K562 (cell line): ENCODE measurements at regions not wholly inside any gene's neighbourhood (a gene's known extent, or its start where the extent isn't known, plus 50 kb on each side); places are given as distances from the start of the nearest gene placed in this dataset.

Experiments used
- ATAC-seq: fragments of 200-7000 bp; cut with Tn5 transposase; 3 replicates; pipeline ENCODE4 v1.9.1; 2020; ENCODE audit warnings: moderate library complexity
- BruUV-seq: library from RNA; stranded (reverse); fragments of 400-500 nt; replicated peaks from 2 replicates; lab custom pipeline; 2021; lab: Mats Ljungman, UMichigan
- CTCF ChIA-PET: fragments of 300-600 bp; formaldehyde crosslinking; extraction: SDS; loops from one replicate; lab custom pipeline; 2021; ENCODE audit warnings: low intra/inter-chr PET ratio; lab: Yijun Ruan, JAX
- POLR2A ChIA-PET: fragments of 300-600, 350-650 bp; sonication (Branson Sonifier 250); formaldehyde crosslinking; extraction: SDS; loops from one replicate; lab custom pipeline; 2021; ENCODE audit warnings: antibody characterized with exemption, inconsistent platforms; lab: Yijun Ruan, JAX
- DNase-seq, 4 experiments: peaks; one replicate each; pipeline versions ENCODE4 v3.0.0 to v3.0.0-alpha.2; 2011 to 2018; ENCODE audit warnings: low spot score in 3 of 4, mixed read lengths in 3 of 4; ENCODE audit errors: extremely low read depth in 1 of 4
- FAIRE-seq: peaks from 2 replicates; lab custom pipeline; 2011; peaks lifted over from hg19 to GRCh38; lab: Jason Lieb, UNC
- H2AFZ ChIP-seq: 2 replicates; pipeline ENCODE4 v1.6.0; 2011; ENCODE audit warnings: low read depth, low read length, control low read depth, inconsistent platforms
- H3K27ac ChIP-seq: fragments of 200-600 bp; 3 replicates; pipeline ENCODE4 v1.8.0; 2011; ENCODE audit warnings: low read depth, mild to moderate bottlenecking, control low read depth, inconsistent platforms, low read length, moderate library complexity, mixed read lengths; ENCODE audit errors: extremely low read depth
- H3K27me3 ChIP-seq, 2 experiments: fragments of 300-600 bp in 1 of 2; 2 replicates in 1 of 2; 3 replicates in 1 of 2; pipeline versions ENCODE4 v1.6.0 to v1.8.0; 2011; ENCODE audit warnings: inconsistent platforms in 2 of 2, low read length in 2 of 2, mild to moderate bottlenecking in 1 of 2, mixed read lengths in 1 of 2, moderate library complexity in 1 of 2; ENCODE audit not compliant: control insufficient read depth in 2 of 2, insufficient read depth in 2 of 2
- H3K36me3 ChIP-seq: fragments of 300-600 bp; 3 replicates; pipeline ENCODE4 v1.8.0; 2011; ENCODE audit warnings: mild to moderate bottlenecking, low read length, inconsistent platforms; ENCODE audit not compliant: control insufficient read depth, insufficient read depth
- H3K4me1 ChIP-seq, 2 experiments: fragments of 200-600 bp in 1 of 2; replicated peaks in 1 of 2; 2 replicates in 1 of 2; 3 replicates in 1 of 2; pipeline versions ENCODE4 v1.5.1 to v1.8.0; 2011; ENCODE audit warnings: inconsistent platforms in 2 of 2, low read length in 2 of 2, mild to moderate bottlenecking in 1 of 2, mixed read lengths in 1 of 2, moderate library complexity in 1 of 2; ENCODE audit not compliant: control insufficient read depth in 2 of 2, insufficient read depth in 2 of 2
- H3K4me2 ChIP-seq: 2 replicates; pipeline ENCODE4 v1.6.1; 2011; ENCODE audit warnings: low read length, control low read depth, inconsistent platforms, mixed read lengths; ENCODE audit not compliant: insufficient read depth
- H3K4me3 ChIP-seq: fragments of 200-600 bp; sonication (generic), shearing (Covaris generic); 2 replicates; pipeline ENCODE4 v1.5.1; 2016; ENCODE audit warnings: control low read depth, inconsistent platforms
- H3K79me2 ChIP-seq: fragments of 200-600 bp; 3 replicates; pipeline ENCODE4 v1.8.0; 2011; ENCODE audit warnings: low read length, inconsistent platforms; ENCODE audit not compliant: control insufficient read depth, insufficient read depth
- H3K9ac ChIP-seq, 2 experiments: 2 replicates each; pipeline versions ENCODE4 v1.6.0 to v1.6.1; 2011; ENCODE audit warnings: low read depth in 2 of 2, low read length in 2 of 2, control low read depth in 1 of 2, inconsistent platforms in 1 of 2, mild to moderate bottlenecking in 1 of 2, mixed read lengths in 1 of 2; ENCODE audit not compliant: insufficient read depth in 1 of 2
- H3K9me1 ChIP-seq: one replicate; pipeline ENCODE4 v1.6.0; 2011; ENCODE audit warnings: inconsistent platforms, mild to moderate bottlenecking, low read length, moderate library complexity; ENCODE audit not compliant: control insufficient read depth, insufficient read depth
- H3K9me3 ChIP-seq: replicated peaks from 2 replicates; pipeline ENCODE4 v1.5.1; 2011; ENCODE audit warnings: low read depth, low read length, inconsistent platforms; ENCODE audit not compliant: control insufficient read depth, insufficient read depth
- H4K20me1 ChIP-seq: replicated peaks from 2 replicates; pipeline ENCODE4 v1.6.1; 2011; ENCODE audit warnings: low read length, inconsistent platforms, mixed read lengths; ENCODE audit not compliant: control insufficient read depth, insufficient read depth
- HDAC1 ChIP-seq, 2 experiments: fragments of 450-650 bp; IDR thresholded peaks; 2 replicates each; pipeline ENCODE4 v1.6.1; 2016 to 2017; ENCODE audit warnings: inconsistent platforms in 1 of 2, mild to moderate bottlenecking in 1 of 2, moderate library complexity in 1 of 2
- RBM25 ChIP-seq: fragments of 200-400 bp; formaldehyde crosslinking; IDR thresholded peaks from 2 replicates; pipeline ENCODE4 v1.6.1; 2018; ENCODE audit warnings: low read length, low read depth, moderate library complexity; ENCODE audit not compliant: severe bottlenecking
- SETDB1 ChIP-seq: IDR thresholded peaks from one replicate; pipeline ENCODE4 v1.6.1; 2012; ENCODE audit warnings: low read length, control low read depth, inconsistent platforms
- SMARCB1 ChIP-seq: IDR thresholded peaks from 2 replicates; pipeline ENCODE4 v1.6.1; 2011; ENCODE audit warnings: improper control_type of control experiment, low read depth; ENCODE audit not compliant: insufficient read length
- ZNF274 ChIP-seq: IDR thresholded peaks from 2 replicates; pipeline ENCODE4 v1.6.1; 2011; ENCODE audit warnings: low read depth, mild to moderate bottlenecking, low read length, moderate library complexity, borderline replicate concordance
- ZNF280B ChIP-seq: fragments of 250-450 bp; sonication (Bioruptor Pico); IDR thresholded peaks from 2 replicates; pipeline ENCODE4 v1.5.1; 2021; ENCODE audit warnings: mild to moderate bottlenecking
- ZNF316 ChIP-seq: fragments of 450-650 bp; IDR thresholded peaks from 2 replicates; pipeline ENCODE4 v1.6.1; 2016
- ZNF584 ChIP-seq: fragments of 200-800 bp; sonication (Bioruptor generic); IDR thresholded peaks from 2 replicates; pipeline ENCODE4 v1.6.1; 2016; ENCODE audit warnings: low read depth, mild to moderate bottlenecking, missing genetic modification characterization, missing compliant biosample characterization
- WGBS: fragments of 100-300 bp; shearing (Covaris generic); methylation state at CpG from one replicate; pipeline ENCODE4 v1.1.6; 2016; ENCODE audit warnings: low coverage, mixed read lengths; ENCODE audit not compliant: insufficient coverage; ENCODE audit errors: missing lambda C conversion rate; 5-methylcytosine and 5-hydroxymethylcytosine counted together
- in situ Hi-C: fragments of 300-500 bp; cut with MboI; formaldehyde crosslinking; loops from 4 replicates; pipeline ENCODE4 v1.15.0; 2018; ENCODE audit warnings: inconsistent platforms, mixed read lengths
- intact Hi-C: fragments of 100-400 bp; cut with micrococcal nuclease; formaldehyde crosslinking; loops from 2 replicates; pipeline ENCODE4 v1.14.2; 2022
- TF ChIP-seq, protein P1 (sequence below): fragments of 250-450 bp; sonication (Bioruptor Pico); IDR thresholded peaks from 2 replicates; pipeline ENCODE4 v1.6.1; 2021; ENCODE audit warnings: mild to moderate bottlenecking
- TF ChIP-seq, protein P2 (sequence below), 2 experiments: IDR thresholded peaks in 1 of 2; conservative IDR thresholded peaks in 1 of 2; 2 replicates each; pipeline ENCODE4 v1.6.1; 2016; ENCODE audit warnings: low read depth in 2 of 2, mild to moderate bottlenecking in 1 of 2, missing compliant biosample characterization in 1 of 2, missing genetic modification characterization in 1 of 2, moderate library complexity in 1 of 2

GRCh38 chr2:60329225-60329624 lies 224.2 kb downstream of the BCL11A start:
- no peaks in the 10 kb centered on the region for H3K36me3 ChIP-seq
- H4K20me1 ChIP-seq = no peaks in the 10 kb centered on the region
- ATAC-seq (no peak), DNase-seq (no peak), FAIRE-seq (no peak)
- no peak overlapping the region for H3K4me2 ChIP-seq
- no peaks in the 10 kb centered on the region for H3K4me1 ChIP-seq
- WGBS = 5% methylated on average over 3 of the region's 3 CpGs
- intact Hi-C loops (no loop called here), in situ Hi-C loops (no loop called here)
- ChIA-PET CTCF (no interaction called here), POLR2A (no interaction called here)
- no peak overlapping the region for H2AFZ ChIP-seq
- no peak overlapping the region for H3K4me3 ChIP-seq
- no peaks in the 10 kb centered on the region for H3K79me2 ChIP-seq
- peak; percentile 47; the same call in 1 of the 2 replicates for TF ChIP-seq ZNF316
- no peak for TF ChIP-seq RBM25
- TF ChIP-seq ZNF280B (CRISPR knock-in tag) = no peak
- no peak for TF ChIP-seq SETDB1
- BruUV-seq = no TSS peak
- H3K9me3 ChIP-seq = no peaks in the 10 kb centered on the region
- H3K9ac ChIP-seq = no peak overlapping the region
- H3K27me3 ChIP-seq = no peaks in the 10 kb centered on the region
- no peaks in the 10 kb centered on the region for H3K9me1 ChIP-seq
- no peak overlapping the region for H3K27ac ChIP-seq

- Histone ChIP-seq H3K27ac (no peak overlapping the region), H3K4me3 (no peak overlapping the region), H2AFZ (no peak overlapping the region), H3K79me2 (no peaks in the 10 kb centered on the region), H4K20me1 (no peaks in the 10 kb centered on the region), H3K27me3 (no peaks in the 10 kb centered on the region), H3K36me3 (no peaks in the 10 kb centered on the region), H3K9ac (no peak overlapping the region), H3K4me1 (no peaks in the 10 kb centered on the region), H3K4me2 (no peak overlapping the region), H3K9me1 (no peaks in the 10 kb centered on the region), H3K9me3 (no peaks in the 10 kb centered on the region)
- FAIRE-seq (no peak), ATAC-seq (no peak), DNase-seq (no peak)
- intact Hi-C loops = no loop called here
- BruUV-seq = no TSS peak
- in situ Hi-C loops = no loop called here
- POLR2A ChIA-PET = interaction anchor here (0.8 kb wide), 1 partner anchor 9 kb away, joined by 3 read pairs; no protein-coding TSS in a partner anchor
- CTCF ChIA-PET = no interaction called here
- WGBS = 3% methylated on average over 5 of the region's 5 CpGs
- TF ChIP-seq HDAC1 (IDR thresholded peaks at IDR 0.05) = no peak
- no peak for TF ChIP-seq ZNF274
- TF ChIP-seq, protein P1, sequence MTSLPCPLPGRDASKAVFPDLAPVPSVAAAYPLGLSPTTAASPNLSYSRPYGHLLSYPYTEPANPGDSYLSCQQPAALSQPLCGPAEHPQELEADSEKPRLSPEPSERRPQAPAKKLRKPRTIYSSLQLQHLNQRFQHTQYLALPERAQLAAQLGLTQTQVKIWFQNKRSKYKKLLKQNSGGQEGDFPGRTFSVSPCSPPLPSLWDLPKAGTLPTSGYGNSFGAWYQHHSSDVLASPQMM (CRISPR knock-in tag) = no peak
- TF ChIP-seq, protein P2, sequence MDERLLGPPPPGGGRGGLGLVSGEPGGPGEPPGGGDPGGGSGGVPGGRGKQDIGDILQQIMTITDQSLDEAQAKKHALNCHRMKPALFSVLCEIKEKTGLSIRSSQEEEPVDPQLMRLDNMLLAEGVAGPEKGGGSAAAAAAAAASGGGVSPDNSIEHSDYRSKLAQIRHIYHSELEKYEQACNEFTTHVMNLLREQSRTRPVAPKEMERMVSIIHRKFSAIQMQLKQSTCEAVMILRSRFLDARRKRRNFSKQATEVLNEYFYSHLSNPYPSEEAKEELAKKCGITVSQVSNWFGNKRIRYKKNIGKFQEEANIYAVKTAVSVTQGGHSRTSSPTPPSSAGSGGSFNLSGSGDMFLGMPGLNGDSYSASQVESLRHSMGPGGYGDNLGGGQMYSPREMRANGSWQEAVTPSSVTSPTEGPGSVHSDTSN (CRISPR knock-in tag; IDR thresholded peaks at IDR 0.05; ENCODE audit: low read depth) = no peak
- TF ChIP-seq, protein P2 (tag; conservative IDR thresholded peaks at IDR 0.05; ENCODE audit: low read depth) = no peak
- TF ChIP-seq SMARCB1 = no peak
- TF ChIP-seq ZNF584 (CRISPR knock-in tag) = no peak
Observed at GRCh38 chr2:60324536-60324935, 228.9 kb downstream of the BCL11A start.
